B cell (primary cell): ENCODE measurements at regions not wholly inside any gene's neighbourhood (a gene's known extent, or its start where the extent isn't known, plus 50 kb on each side); places are given as distances from the start of the nearest gene placed in this dataset.
A peak's percentile ranks its signal among the peaks of the same experiment; 100 is the strongest.

Experiments
- ATAC-seq: fragments of 200-7000 bp; cut with Tn5 transposase; one replicate; pipeline ENCODE4 v1.10.0; 2021; ENCODE audit warnings: low read depth, mild to moderate bottlenecking, moderate number of reproducible peaks, moderate library complexity
- CTCF ChIA-PET: fragments of 350-600 bp; sonication (Branson Sonifier 250); formaldehyde crosslinking; loops from one replicate; lab custom pipeline; 2021; ENCODE audit warnings: antibody characterized with exemption, inconsistent platforms; lab: Charles Lee
- POLR2A ChIA-PET: fragments of 350-600 bp; sonication (Branson Sonifier 250); formaldehyde crosslinking; loops from one replicate; lab custom pipeline; 2021; ENCODE audit warnings: antibody characterized with exemption; lab: Charles Lee
- DNase-seq: peaks from one replicate; pipeline ENCODE4 v3.0.0; 2013
- H2AFZ ChIP-seq: 2 replicates; pipeline ENCODE4 v1.6.1; 2012; ENCODE audit warnings: mild to moderate bottlenecking, low read depth, low read length; ENCODE audit not compliant: insufficient read depth, poor library complexity, severe bottlenecking
- H3K27ac ChIP-seq, 2 donors: 1 replicate in 1 of 2; 2 replicates in 1 of 2; pipeline ENCODE4 v1.5.1; 2012 to 2013; ENCODE audit warnings: low read length in 2 of 2, mild to moderate bottlenecking in 2 of 2, moderate library complexity in 1 of 2
- H3K27me3 ChIP-seq, 4 experiments: fragments of 200-600 bp in 1 of 4; sonication (generic) in 1 of 4; replicated peaks in 1 of 4; 1 replicate in 2 of 4; 2 replicates in 2 of 4; pipeline versions ENCODE4 v1.6.1 to v1.7.0; 2013 to 2016; ENCODE audit warnings: low read length in 3 of 4, mild to moderate bottlenecking in 2 of 4, mixed read lengths in 1 of 4, moderate library complexity in 1 of 4; ENCODE audit not compliant: insufficient read depth in 4 of 4, control insufficient read depth in 3 of 4; ENCODE audit errors: control extremely low read depth in 1 of 4
- H3K36me3 ChIP-seq, 2 experiments: replicated peaks in 1 of 2; 1 replicate in 1 of 2; 2 replicates in 1 of 2; pipeline versions ENCODE4 v1.6.1 to v1.7.1; 2013; ENCODE audit warnings: low read length in 1 of 2; ENCODE audit not compliant: insufficient read depth in 2 of 2, control insufficient read depth in 1 of 2; ENCODE audit errors: control extremely low read depth in 1 of 2, extremely low read depth in 1 of 2
- H3K4me1 ChIP-seq, 2 donors: fragments of 200-600 bp in 1 of 2; sonication (generic) in 1 of 2; 1 replicate in 1 of 2; 2 replicates in 1 of 2; pipeline versions ENCODE4 v1.5.1 to v1.6.1; 2013 to 2017; ENCODE audit warnings: low read length in 2 of 2; ENCODE audit not compliant: control insufficient read depth in 2 of 2, insufficient read depth in 2 of 2
- H3K4me2 ChIP-seq: replicated peaks from 2 replicates; pipeline ENCODE3; 2012; ENCODE audit warnings: mild to moderate bottlenecking, low read depth, low read length; ENCODE audit not compliant: poor library complexity, severe bottlenecking
- H3K4me3 ChIP-seq, 5 experiments: fragments of 200-600 bp in 1 of 5; sonication (generic) in 1 of 5; 1 replicate in 3 of 5; 2 replicates in 2 of 5; pipeline versions ENCODE4 v1.5.1 to v1.7.0; 2011 to 2016; ENCODE audit warnings: low read length in 4 of 5, mild to moderate bottlenecking in 4 of 5, low read depth in 2 of 5, control low read depth in 1 of 5, moderate library complexity in 1 of 5; ENCODE audit not compliant: insufficient read depth in 1 of 5; ENCODE audit errors: control extremely low read depth in 1 of 5, extremely low read depth in 1 of 5
- H3K79me2 ChIP-seq: fragments of 200-600 bp; sonication (generic); one replicate; pipeline ENCODE4 v1.6.0; 2016; ENCODE audit warnings: low read length; ENCODE audit not compliant: control insufficient read depth, insufficient read depth
- H3K9ac ChIP-seq: fragments of 200-600 bp; sonication (generic); 2 replicates; pipeline ENCODE4 v1.6.1; 2017; ENCODE audit warnings: mild to moderate bottlenecking, low read length, moderate library complexity
- H3K9me3 ChIP-seq, 3 donors: one replicate each; pipeline versions ENCODE4 v1.6.1 to v1.7.1; 2013; ENCODE audit warnings: low read length in 2 of 3; ENCODE audit not compliant: control insufficient read depth in 2 of 3, insufficient read depth in 1 of 3; ENCODE audit errors: control extremely low read depth in 1 of 3
- H4K20me1 ChIP-seq: 2 replicates; pipeline ENCODE4 v1.6.0; 2012; ENCODE audit warnings: mild to moderate bottlenecking, low read length; ENCODE audit not compliant: insufficient read depth, control insufficient read depth, poor library complexity, severe bottlenecking
- H3K27ac Mint-ChIP-seq: one replicate; pipeline ENCODE4 v1.8.0; 2021; ENCODE audit warnings: mixed read lengths
- H3K27me3 Mint-ChIP-seq: one replicate; pipeline ENCODE4 v1.8.0; 2021; ENCODE audit warnings: mixed read lengths
- H3K4me1 Mint-ChIP-seq: one replicate; pipeline ENCODE4 v1.8.0; 2021; ENCODE audit warnings: mixed read lengths
- H3K4me3 Mint-ChIP-seq: one replicate; pipeline ENCODE4 v1.8.0; 2021; ENCODE audit warnings: mixed read lengths
- H3K9me3 Mint-ChIP-seq: one replicate; pipeline ENCODE4 v1.8.0; 2022; ENCODE audit warnings: mixed read lengths; ENCODE audit not compliant: insufficient read depth
- EZH2 ChIP-seq: IDR thresholded peaks from 2 replicates; pipeline ENCODE4 v1.6.1; 2012; ENCODE audit warnings: borderline replicate concordance, low read depth, mild to moderate bottlenecking, moderate library complexity, low read length; ENCODE audit not compliant: insufficient read depth, poor library complexity, severe bottlenecking
- WGBS: methylation state at CpG from one replicate; pipeline ENCODE4 v1.1.5; 2013; ENCODE audit warnings: missing lambda C conversion rate; ENCODE audit not compliant: insufficient coverage; 5-methylcytosine and 5-hydroxymethylcytosine counted together
- intact Hi-C: fragments of 100-400 bp; cut with micrococcal nuclease; formaldehyde crosslinking; loops from one replicate; pipeline ENCODE4 v1.10.0; 2022
- TF ChIP-seq, protein P1 (sequence below): fragments of 200-600 bp; IDR thresholded peaks from one replicate; pipeline ENCODE4 v1.8.0; 2022; ENCODE audit warnings: antibody characterized with exemption, mild to moderate bottlenecking

DNA sequence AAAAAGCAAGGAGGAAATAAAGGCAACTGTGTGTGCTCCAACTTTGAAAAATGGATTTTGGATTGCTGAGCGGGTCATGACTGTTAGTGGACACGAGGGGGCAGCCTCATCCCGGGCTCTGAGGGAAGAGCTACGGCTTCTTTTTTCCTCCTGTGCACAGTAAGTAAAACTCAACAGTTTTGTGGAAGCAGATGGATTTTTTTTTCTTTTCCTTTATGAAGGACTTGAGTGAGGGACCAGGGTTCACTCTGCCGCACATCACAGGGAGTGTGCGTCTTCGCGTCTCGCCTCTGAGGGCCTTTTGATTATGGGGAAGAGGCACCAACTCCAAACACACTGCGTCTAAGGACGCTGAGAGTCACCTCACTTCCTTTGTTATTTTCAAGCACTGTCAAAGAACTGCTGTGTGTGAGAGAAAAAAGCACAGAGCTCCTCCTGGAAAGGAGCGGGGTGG is 80.3 kb upstream of the GOT2 start:
- intact Hi-C loops = no loop called here
- peaks cover 0 to 5% of the 10 kb centered on the region in 2 donors for H3K4me1 ChIP-seq
- H3K27me3 ChIP-seq = peaks cover 0 to 3% (median 0%) of the 10 kb centered on the region in 4 experiments
- no peaks in the 10 kb centered on the region for H3K9me3 Mint-ChIP-seq
- DNase-seq = peak; percentile 27
- TF ChIP-seq, protein P1, sequence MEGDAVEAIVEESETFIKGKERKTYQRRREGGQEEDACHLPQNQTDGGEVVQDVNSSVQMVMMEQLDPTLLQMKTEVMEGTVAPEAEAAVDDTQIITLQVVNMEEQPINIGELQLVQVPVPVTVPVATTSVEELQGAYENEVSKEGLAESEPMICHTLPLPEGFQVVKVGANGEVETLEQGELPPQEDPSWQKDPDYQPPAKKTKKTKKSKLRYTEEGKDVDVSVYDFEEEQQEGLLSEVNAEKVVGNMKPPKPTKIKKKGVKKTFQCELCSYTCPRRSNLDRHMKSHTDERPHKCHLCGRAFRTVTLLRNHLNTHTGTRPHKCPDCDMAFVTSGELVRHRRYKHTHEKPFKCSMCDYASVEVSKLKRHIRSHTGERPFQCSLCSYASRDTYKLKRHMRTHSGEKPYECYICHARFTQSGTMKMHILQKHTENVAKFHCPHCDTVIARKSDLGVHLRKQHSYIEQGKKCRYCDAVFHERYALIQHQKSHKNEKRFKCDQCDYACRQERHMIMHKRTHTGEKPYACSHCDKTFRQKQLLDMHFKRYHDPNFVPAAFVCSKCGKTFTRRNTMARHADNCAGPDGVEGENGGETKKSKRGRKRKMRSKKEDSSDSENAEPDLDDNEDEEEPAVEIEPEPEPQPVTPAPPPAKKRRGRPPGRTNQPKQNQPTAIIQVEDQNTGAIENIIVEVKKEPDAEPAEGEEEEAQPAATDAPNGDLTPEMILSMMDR = peak; percentile 84
- TF ChIP-seq EZH2 = no peak
- peaks cover 9% of the 10 kb centered on the region for H3K27me3 Mint-ChIP-seq
- no peaks in the 10 kb centered on the region for H4K20me1 ChIP-seq
- no peak overlapping the region for H3K27ac ChIP-seq
- no peak overlapping the region for H3K4me3 ChIP-seq
- CTCF ChIA-PET = interaction anchor here (0.5 to 2.1 kb wide), 3 partner anchors 15 to 1389 kb away, joined by 3 to 6 read pairs (median 3); no protein-coding TSS in a partner anchor
- H3K4me2 ChIP-seq = peak overlapping the region; percentile 47
- no peaks in the 10 kb centered on the region for H3K79me2 ChIP-seq
- ATAC-seq = no peak
- no peak overlapping the region for H3K9ac ChIP-seq
- H3K36me3 ChIP-seq = no peaks in the 10 kb centered on the region
- H3K9me3 ChIP-seq = no peaks in the 10 kb centered on the region
- peaks cover 5% of the 10 kb centered on the region for H3K4me1 Mint-ChIP-seq
- H2AFZ ChIP-seq = peak overlapping the region; percentile 74
- POLR2A ChIA-PET = no interaction called here
- H3K27ac Mint-ChIP-seq = no peak overlapping the region
- H3K4me3 Mint-ChIP-seq = peak overlapping the region; percentile 40
- 14% methylated on average over 10 of the region's 12 CpGs for WGBS

DNA sequence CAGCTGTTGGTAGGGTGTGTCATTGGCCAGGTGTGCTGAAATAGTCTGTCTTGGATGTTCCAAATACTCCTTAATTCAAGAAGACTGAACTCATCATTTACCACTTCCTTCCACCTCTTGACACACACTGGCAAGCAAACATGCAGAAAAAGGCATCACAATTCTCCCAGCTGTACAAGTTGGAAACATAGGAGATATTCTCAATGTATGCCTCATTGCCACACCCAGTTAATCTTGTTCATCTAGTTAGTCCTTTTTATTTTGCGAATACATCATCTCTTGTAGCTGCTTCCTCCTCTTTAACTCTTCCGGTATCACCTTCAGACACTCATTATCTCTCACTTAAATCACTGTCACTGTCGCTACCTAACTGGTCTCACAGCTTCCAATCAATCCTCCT is 75.1 kb upstream of the GOT2 start:
- Mint-ChIP-seq H3K27me3 (peaks cover 11% of the 10 kb centered on the region), H3K4me3 (no peak overlapping the region), H3K27ac (no peak overlapping the region), H3K9me3 (no peaks in the 10 kb centered on the region), H3K4me1 (peaks cover 1% of the 10 kb centered on the region)
- H3K9ac ChIP-seq = no peak overlapping the region
- CTCF ChIA-PET = interaction anchor here (0.9 kb wide), 1 partner anchor 10 kb away, joined by 3 read pairs; no protein-coding TSS in a partner anchor
- H3K4me3 ChIP-seq = no peak overlapping the region
- no peaks in the 10 kb centered on the region for H3K79me2 ChIP-seq
- H3K9me3 ChIP-seq = peaks cover 0 to 4% (median 0%) of the 10 kb centered on the region in 3 donors
- intact Hi-C loops = no loop called here
- H3K27ac ChIP-seq = no peak overlapping the region
- WGBS = no CpG with 5 or more reads among the region's 3 CpGs
- no peak overlapping the region for H2AFZ ChIP-seq
- H4K20me1 ChIP-seq = no peaks in the 10 kb centered on the region
- peaks cover 0 to under 1% of the 10 kb centered on the region in 2 donors for H3K4me1 ChIP-seq
- no peaks in the 10 kb centered on the region for H3K27me3 ChIP-seq
- POLR2A ChIA-PET = no interaction called here
- no peak overlapping the region for H3K4me2 ChIP-seq
- TF ChIP-seq, protein P1 = no peak
- no peak for TF ChIP-seq EZH2
- DNase-seq (no peak), ATAC-seq (no peak)
- no peaks in the 10 kb centered on the region for H3K36me3 ChIP-seq
